ENCODE measurements at regions not wholly inside any gene's neighbourhood (a gene's known extent, or its start where the extent isn't known, plus 50 kb on each side); places are given as distances from the start of the nearest gene placed in this dataset.

GRCh38 chr5:112641515-112642110 lies 96.1 kb upstream of the APC start:
- Histone ChIP-seq H3K27ac (no peak overlapping the region), H3K4me3 (no peak overlapping the region), H3K4me1 (peaks cover 7 to 39% (median 15%) of the 10 kb centered on the region in 9 donors), H3K36me3 (no peaks in the 10 kb centered on the region), H3K27me3 (no peaks in the 10 kb centered on the region), H3K9me3 (no peaks in the 10 kb centered on the region)
- ATAC-seq (no peak), DNase-seq (no peak)
- intact Hi-C loops (cut with DNase I), result loop anchor here in 1 of 10 donors (5.0 kb wide), 1 partner anchor 46 kb away; no protein-coding TSS in a partner anchor
- no peak for TF ChIP-seq CTCF (IDR thresholded peaks at IDR 0.05)
- 85 to 93% methylated on average over 4 of the region's 4 CpGs for WGBS, 2 donors

GRCh38 chr5:112642885-112643284 lies 94.8 kb upstream of the APC start:
- H3K27me3 ChIP-seq, result no peaks in the 10 kb centered on the region
- peak in 4 of 8 donors; percentile 58 to 75 (median 73) for ATAC-seq
- H3K27ac ChIP-seq, result no peak overlapping the region
- intact Hi-C loops (cut with DNase I), result loop anchor here in 1 of 10 donors (5.0 kb wide), 1 partner anchor 44 kb away; no protein-coding TSS in a partner anchor
- H3K4me1 ChIP-seq, result peaks cover 0 to 28% (median 7%) of the 10 kb centered on the region in 9 donors
- no peak for TF ChIP-seq CTCF (IDR thresholded peaks at IDR 0.05)
- H3K9me3 ChIP-seq, result no peaks in the 10 kb centered on the region
- H3K36me3 ChIP-seq, result no peaks in the 10 kb centered on the region
- no peak for DNase-seq
- H3K4me3 ChIP-seq, result no peak overlapping the region

- Histone ChIP-seq H3K36me3 (no peaks in the 10 kb centered on the region), H3K4me1 (peaks cover 0 to 23% (median 7%) of the 10 kb centered on the region in 9 donors), H3K27me3 (no peaks in the 10 kb centered on the region), H3K27ac (no peak overlapping the region), H3K9me3 (no peaks in the 10 kb centered on the region), H3K4me3 (no peak overlapping the region)
- intact Hi-C loops (cut with DNase I), result loop anchor here in 1 of 10 donors (5.0 kb wide), 1 partner anchor 44 kb away; no protein-coding TSS in a partner anchor
- DNase-seq (no peak), ATAC-seq (peak in 2 of 8 donors; percentile 29 to 33)
- WGBS, 2 donors, result 49 to 55% methylated on average over 4 of the region's 4 CpGs
- no peak for TF ChIP-seq CTCF (IDR thresholded peaks at IDR 0.05)
These were observed 94.2 kb upstream of the APC start for GRCh38 chr5:112643339-112643971.

- no peak for TF ChIP-seq CTCF (IDR thresholded peaks at IDR 0.05)
- Histone ChIP-seq H3K36me3 (no peaks in the 10 kb centered on the region), H3K4me1 (peaks cover 0 to 8% (median 0%) of the 10 kb centered on the region in 9 donors), H3K27ac (no peak overlapping the region), H3K27me3 (no peaks in the 10 kb centered on the region), H3K9me3 (no peaks in the 10 kb centered on the region), H3K4me3 (no peak overlapping the region)
- intact Hi-C loops (cut with DNase I), result no loop called here
- ATAC-seq (no peak), DNase-seq (no peak)
- WGBS, 2 donors, result 71 to 79% methylated on average over 4 of the region's 4 CpGs
These were observed 91.3 kb upstream of the APC start for GRCh38 chr5:112646139-112646936.
